OCI-LY7 (cell line): ENCODE measurements at regions not wholly inside any gene's neighbourhood (a gene's known extent, or its start where the extent isn't known, plus 50 kb on each side); places are given as distances from the start of the nearest gene placed in this dataset.

ENCODE experiments used
- BruUV-seq: library from RNA; stranded (reverse); fragments of 400-500 nt; replicated peaks from 2 replicates; lab custom pipeline; 2021; lab: Mats Ljungman, UMichigan
- CTCF ChIA-PET: fragments of 300-600 bp; sonication (Branson Sonifier 250); formaldehyde crosslinking; loops from one replicate; lab custom pipeline; 2022; ENCODE audit warnings: antibody characterized with exemption; ENCODE audit not compliant: unreplicated experiment; lab: Charles Lee
- POLR2A ChIA-PET: fragments of 300-600 bp; sonication (Branson Sonifier 250); formaldehyde crosslinking; loops from one replicate; lab custom pipeline; 2022; ENCODE audit warnings: antibody characterized with exemption; lab: Charles Lee
- DNase-seq: peaks from one replicate; pipeline ENCODE4 v3.0.0-alpha.2; 2015; ENCODE audit warnings: low spot score
- H2AFZ ChIP-seq: fragments of 200-600 bp; sonication (generic), shearing (Covaris generic); 2 replicates; pipeline ENCODE4 v1.6.1; 2014; ENCODE audit warnings: mild to moderate bottlenecking, antibody characterized with exemption, low read length, moderate library complexity
- H3K27ac ChIP-seq: fragments of 200-600 bp; sonication (generic); 2 replicates; pipeline ENCODE4 v1.5.1; 2014; ENCODE audit warnings: mixed run types, low read depth, mild to moderate bottlenecking, moderate library complexity, low read length, inconsistent platforms; ENCODE audit not compliant: poor library complexity, severe bottlenecking
- H3K36me3 ChIP-seq: fragments of 200-600 bp; sonication (generic); 2 replicates; pipeline ENCODE4 v1.6.1; 2014; ENCODE audit warnings: mild to moderate bottlenecking, antibody characterized with exemption, low read length, moderate library complexity, mixed read lengths; ENCODE audit not compliant: insufficient read depth
- H3K4me1 ChIP-seq: fragments of 200-600 bp; sonication (generic); 2 replicates; pipeline ENCODE4 v1.5.1; 2014; ENCODE audit warnings: mild to moderate bottlenecking, low read length; ENCODE audit not compliant: insufficient read depth, poor library complexity, severe bottlenecking
- H3K4me2 ChIP-seq: fragments of 200-600 bp; sonication (generic); 2 replicates; pipeline ENCODE4 v1.6.1; 2014; ENCODE audit warnings: mild to moderate bottlenecking, low read length
- H3K4me3 ChIP-seq: fragments of 200-600 bp; sonication (generic); 2 replicates; pipeline ENCODE4 v1.5.1; 2014; ENCODE audit warnings: mild to moderate bottlenecking, low read depth, low read length; ENCODE audit not compliant: poor library complexity, severe bottlenecking
- H3K79me2 ChIP-seq: fragments of 200-600 bp; sonication (generic); 2 replicates; pipeline ENCODE4 v1.6.1; 2016; ENCODE audit warnings: low read depth, mild to moderate bottlenecking, low read length, moderate library complexity, mixed read lengths; ENCODE audit not compliant: insufficient read depth
- H3K9me2 ChIP-seq: fragments of 200-600 bp; sonication (generic); 2 replicates; pipeline ENCODE4 v1.6.1; 2016; ENCODE audit warnings: mild to moderate bottlenecking, low read length, mixed read lengths; ENCODE audit not compliant: insufficient read depth
- H3K9me3 ChIP-seq: fragments of 200-600 bp; sonication (generic); 2 replicates; pipeline ENCODE4 v1.6.1; 2014; ENCODE audit warnings: mild to moderate bottlenecking, mixed run types, low read length, mixed read lengths
- H4K20me1 ChIP-seq: fragments of 200-600 bp; sonication (generic); 2 replicates; pipeline ENCODE4 v1.6.1; 2014; ENCODE audit warnings: mild to moderate bottlenecking, antibody characterized with exemption, low read length, moderate library complexity, mixed read lengths; ENCODE audit not compliant: insufficient read depth
- CTCF ChIP-seq: fragments of 200-600 bp; sonication (generic); conservative IDR thresholded peaks from 2 replicates; pipeline ENCODE4 v1.5.1; 2014; ENCODE audit warnings: mild to moderate bottlenecking, antibody characterized with exemption, low read length, moderate library complexity, mixed read lengths
- EZH2phosphoT487 ChIP-seq: fragments of 200-600 bp; sonication (generic); IDR thresholded peaks from 2 replicates; pipeline ENCODE4 v1.6.1; 2018; ENCODE audit warnings: low read depth, borderline replicate concordance, mild to moderate bottlenecking, mixed run types, antibody characterized with exemption, low read length, moderate library complexity, mixed read lengths
- intact Hi-C: fragments of 100-400 bp; cut with micrococcal nuclease; formaldehyde crosslinking; loops from one replicate; pipeline ENCODE4 v1.10.0; 2022; ENCODE audit not compliant: unreplicated experiment

GRCh38 chr2:14910654-14911053, 278.1 kb downstream of the LRATD1 start:
- DNase-seq: no peak
- ChIA-PET POLR2A (no interaction called here), CTCF (no interaction called here)
- H3K9me2 ChIP-seq: no peaks in the 10 kb centered on the region
- H3K79me2 ChIP-seq: no peaks in the 10 kb centered on the region
- no peaks in the 10 kb centered on the region for H3K36me3 ChIP-seq
- H2AFZ ChIP-seq: no peak overlapping the region
- no peak overlapping the region for H3K4me3 ChIP-seq
- H3K4me1 ChIP-seq: no peaks in the 10 kb centered on the region
- no peak overlapping the region for H3K27ac ChIP-seq
- no peak overlapping the region for H3K4me2 ChIP-seq
- H4K20me1 ChIP-seq: no peaks in the 10 kb centered on the region
- no TSS peak for BruUV-seq
- intact Hi-C loops: no loop called here
- no peaks in the 10 kb centered on the region for H3K9me3 ChIP-seq
- TF ChIP-seq CTCF (no peak), EZH2phosphoT487 (no peak)

DNA sequence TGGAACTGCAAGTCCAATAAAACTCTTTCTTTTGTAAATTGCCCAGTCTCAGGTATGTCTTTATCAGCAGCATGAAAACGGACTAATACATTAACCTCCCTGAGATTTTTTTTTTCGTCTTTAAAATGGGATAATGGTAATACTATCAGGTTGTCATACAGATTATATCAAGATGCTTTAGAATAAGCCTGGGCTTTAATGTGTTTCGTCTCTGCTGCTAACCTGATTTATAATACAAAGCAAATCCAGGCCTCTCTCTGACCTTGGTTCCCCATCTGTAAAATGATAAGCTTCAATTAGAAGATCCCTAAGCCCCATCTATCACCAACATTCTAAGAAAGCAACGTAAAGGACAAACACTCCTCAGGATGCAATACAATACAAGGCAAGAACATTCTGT, 283.5 kb downstream of the LRATD1 start:
- no peak for TF ChIP-seq CTCF
- no peak for TF ChIP-seq EZH2phosphoT487
- CTCF ChIA-PET: no interaction called here
- Histone ChIP-seq H3K9me3 (no peaks in the 10 kb centered on the region), H3K27ac (no peak overlapping the region), H3K36me3 (no peaks in the 10 kb centered on the region), H3K4me2 (no peak overlapping the region), H3K4me3 (no peak overlapping the region), H4K20me1 (no peaks in the 10 kb centered on the region), H3K4me1 (no peaks in the 10 kb centered on the region), H2AFZ (no peak overlapping the region), H3K9me2 (no peaks in the 10 kb centered on the region; the same call in 1 of the 2 replicates), H3K79me2 (no peaks in the 10 kb centered on the region)
- POLR2A ChIA-PET: no interaction called here
- DNase-seq: no peak
- no TSS peak for BruUV-seq
- intact Hi-C loops: no loop called here

DNA sequence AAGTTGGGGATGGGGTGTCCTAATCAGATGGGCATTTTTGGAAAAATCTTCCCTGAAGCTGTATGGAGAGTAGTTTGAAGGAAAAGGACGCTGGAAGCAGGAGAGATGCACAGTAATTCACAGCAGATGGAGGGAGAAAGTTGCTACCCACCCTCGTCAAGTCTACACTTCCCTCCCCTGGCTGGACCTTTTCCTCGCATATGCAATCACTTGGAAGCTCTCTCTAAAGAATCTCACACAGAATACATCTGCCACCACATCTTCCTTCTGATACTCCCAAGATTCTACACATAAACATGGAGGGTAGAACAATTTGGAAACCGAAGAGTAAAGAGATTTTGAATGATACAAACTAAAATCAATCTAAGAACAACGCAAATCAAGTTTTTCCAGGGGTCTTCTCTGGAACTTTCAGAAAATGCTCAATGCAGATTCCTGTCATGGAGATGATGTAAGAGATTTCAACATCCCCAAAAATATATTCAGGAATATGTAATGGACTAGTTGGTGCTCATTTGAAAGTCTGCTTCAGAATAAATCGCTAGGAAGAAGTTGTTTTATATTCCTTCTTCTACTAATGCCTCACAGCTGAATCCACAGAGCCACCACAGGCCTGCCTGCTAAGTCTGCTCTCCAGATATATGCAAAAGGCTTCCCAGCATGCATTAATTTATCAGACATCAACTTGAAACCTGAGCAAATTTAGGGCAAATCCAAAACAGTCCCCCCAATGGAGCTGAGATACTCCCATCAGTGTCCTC, 291.5 kb downstream of the LRATD1 start:
- no peak overlapping the region for H3K4me3 ChIP-seq
- no peak for TF ChIP-seq CTCF
- TF ChIP-seq EZH2phosphoT487: no peak
- BruUV-seq: no TSS peak
- H3K9me2 ChIP-seq: no peaks in the 10 kb centered on the region
- H3K4me2 ChIP-seq: no peak overlapping the region
- H4K20me1 ChIP-seq: no peaks in the 10 kb centered on the region
- DNase-seq: no peak
- H3K79me2 ChIP-seq: no peaks in the 10 kb centered on the region
- POLR2A ChIA-PET: interaction anchor here (1.0 kb wide), 1 partner anchor 9 kb away, joined by 3 read pairs; no protein-coding TSS in a partner anchor
- intact Hi-C loops: no loop called here
- no peaks in the 10 kb centered on the region for H3K4me1 ChIP-seq
- H3K36me3 ChIP-seq: no peaks in the 10 kb centered on the region
- H3K9me3 ChIP-seq: no peaks in the 10 kb centered on the region
- CTCF ChIA-PET: no interaction called here
- H3K27ac ChIP-seq: no peak overlapping the region
- H2AFZ ChIP-seq: no peak overlapping the region
